ENCODE measurements at regions not wholly inside any gene's neighbourhood (a gene's known extent, or its start where the extent isn't known, plus 50 kb on each side); places are given as distances from the start of the nearest gene placed in this dataset.
"Not testable (repeated sequence)": the region's sequence is repeated elsewhere in the genome, so short reads cannot be mapped to it uniquely, and the experiment has no call there.

DNA sequence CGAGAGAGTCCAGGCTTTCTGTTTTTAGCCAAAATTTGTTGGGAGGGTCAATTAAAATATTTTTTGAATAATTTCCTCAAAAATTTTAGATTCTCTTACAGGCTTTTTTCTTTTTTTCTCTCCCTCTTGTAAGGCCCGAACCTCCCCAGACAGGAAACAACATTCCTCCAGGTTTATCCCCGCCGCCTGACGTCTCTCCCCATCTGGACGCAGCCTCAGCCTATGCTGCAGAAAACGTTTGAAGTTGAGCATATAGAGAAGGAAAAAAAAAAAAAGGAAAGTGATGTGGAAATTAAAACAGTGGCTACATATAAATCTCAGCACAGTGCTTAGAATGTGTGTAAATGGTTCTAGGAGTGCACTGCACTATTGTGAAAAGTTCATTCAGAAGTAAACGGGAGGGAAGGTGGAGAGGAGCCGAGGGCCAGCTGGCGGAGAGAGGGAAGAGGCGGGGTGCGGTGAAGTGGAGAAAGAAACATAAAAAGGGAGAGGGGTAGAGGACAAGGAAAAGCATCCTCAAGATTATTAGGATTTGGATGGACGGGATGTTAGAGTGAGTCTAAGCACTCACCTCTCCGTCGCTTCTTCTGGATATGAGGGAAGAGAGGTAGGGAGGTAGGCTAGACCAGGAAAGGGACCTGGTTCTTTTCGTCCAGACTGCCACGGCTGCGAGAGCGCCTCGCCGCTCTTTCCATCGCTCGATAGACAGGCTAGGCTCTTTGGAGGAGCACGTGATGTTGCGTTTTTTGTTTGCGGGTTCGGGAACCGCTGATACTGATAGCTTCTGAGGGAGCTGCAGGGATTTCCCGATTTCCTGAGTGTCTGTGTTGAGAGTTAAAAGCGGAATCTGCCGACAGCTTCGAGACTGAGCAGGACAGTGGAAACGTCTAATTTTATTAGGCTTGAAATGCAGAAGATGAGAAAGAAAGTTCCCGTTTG, 98.7 kb downstream of the TRIM27 start:
- in situ Hi-C loops (cut with MboI; ENCODE audit: low sequenced_read_pairs, unreplicated experiment): no loop called here
- no peak for DNase-seq (ENCODE audit: low spot score)
- no peak for TF ChIP-seq CTCF (IDR thresholded peaks at IDR 0.05; ENCODE audit: borderline replicate concordance, control extremely low read depth, extremely low read depth, insufficient read depth, missing control alignments)

GRCh38 chr6:28825732-28826293, 98.0 kb downstream of the TRIM27 start:
- DNase-seq (ENCODE audit: low spot score): no peak
- no peak for TF ChIP-seq CTCF (IDR thresholded peaks at IDR 0.05; ENCODE audit: borderline replicate concordance, control extremely low read depth, extremely low read depth, insufficient read depth, missing control alignments)
- in situ Hi-C loops (cut with MboI; ENCODE audit: low sequenced_read_pairs, unreplicated experiment): no loop called here

GRCh38 chr6:28831683-28832082, 92.1 kb downstream of the TRIM27 start:
- in situ Hi-C loops (cut with MboI; ENCODE audit: low sequenced_read_pairs, unreplicated experiment): loop anchor here (10.0 kb wide), 1 partner anchor 183 kb away; no protein-coding TSS in a partner anchor
- not testable (repeated sequence) for DNase-seq (ENCODE audit: low spot score)

- in situ Hi-C loops (cut with MboI; ENCODE audit: low sequenced_read_pairs, unreplicated experiment): loop anchor here (10.0 kb wide), 1 partner anchor 178 kb away; no protein-coding TSS in a partner anchor
- DNase-seq (ENCODE audit: low spot score): not testable (repeated sequence)
These were observed 87.1 kb downstream of the TRIM27 start for GRCh38 chr6:28836703-28837102.

GRCh38 chr6:28838289-28838633, 85.5 kb downstream of the TRIM27 start:
- TF ChIP-seq CTCF (IDR thresholded peaks at IDR 0.05; ENCODE audit: borderline replicate concordance, control extremely low read depth, extremely low read depth, insufficient read depth, missing control alignments): no peak
- DNase-seq (ENCODE audit: low spot score): peak; percentile 69
- in situ Hi-C loops (cut with MboI; ENCODE audit: low sequenced_read_pairs, unreplicated experiment): loop anchor here (10.0 kb wide), 1 partner anchor 177 kb away; no protein-coding TSS in a partner anchor

DNA sequence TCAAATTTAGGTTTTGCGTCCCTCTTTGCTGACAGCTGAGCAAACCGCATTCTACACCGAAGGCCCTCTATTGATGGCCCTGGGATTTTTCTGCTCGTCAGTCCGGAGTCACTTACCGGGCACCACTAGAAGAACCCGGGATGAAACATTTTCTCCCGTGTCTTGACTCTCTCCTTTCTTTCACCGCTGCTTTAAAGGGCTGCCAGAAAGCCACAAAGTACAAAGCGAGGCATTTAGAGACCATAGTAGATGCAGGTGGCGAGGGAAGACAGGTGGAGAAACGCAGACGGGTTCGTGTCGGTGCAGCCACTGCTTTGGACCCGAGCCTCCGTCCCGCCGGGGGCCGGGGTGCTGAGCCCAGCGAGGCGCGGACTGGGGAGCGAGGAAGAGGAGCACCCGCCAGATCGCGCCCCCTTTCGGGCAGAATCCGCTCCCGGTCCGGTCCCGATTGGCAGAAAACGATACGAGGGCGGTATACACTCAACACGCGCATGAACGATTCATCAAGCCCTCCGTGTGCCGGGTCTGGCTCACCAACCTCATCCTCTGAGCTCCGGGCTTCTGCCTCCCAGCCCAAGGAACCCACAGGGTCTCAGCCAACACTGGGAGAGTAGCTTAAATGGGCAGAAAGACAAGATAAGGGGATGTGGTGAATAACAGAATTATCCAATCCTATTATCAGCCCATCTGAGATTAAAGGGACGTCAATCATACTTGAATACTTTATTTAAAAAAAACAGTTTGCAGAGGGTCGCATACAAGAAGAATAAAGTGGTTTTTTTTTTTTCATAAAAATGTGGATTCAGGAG, 84.9 kb downstream of the TRIM27 start:
- peak; percentile 80 for DNase-seq (ENCODE audit: low spot score)
- TF ChIP-seq CTCF (IDR thresholded peaks at IDR 0.05; ENCODE audit: borderline replicate concordance, control extremely low read depth, extremely low read depth, insufficient read depth, missing control alignments): peak; percentile 75
- in situ Hi-C loops (cut with MboI; ENCODE audit: low sequenced_read_pairs, unreplicated experiment): loop anchor here (10.0 kb wide), 1 partner anchor 176 kb away; no protein-coding TSS in a partner anchor

GRCh38 chr6:28839443-28840120, 84.2 kb downstream of the TRIM27 start:
- DNase-seq (ENCODE audit: low spot score): no peak
- TF ChIP-seq CTCF (IDR thresholded peaks at IDR 0.05; ENCODE audit: borderline replicate concordance, control extremely low read depth, extremely low read depth, insufficient read depth, missing control alignments): no peak
- in situ Hi-C loops (cut with MboI; ENCODE audit: low sequenced_read_pairs, unreplicated experiment): loop anchor here (10.0 kb wide), 1 partner anchor 175 kb away; no protein-coding TSS in a partner anchor

Measured in GM13976 (cell line).